ENCODE measurements at regions not wholly inside any gene's neighbourhood (a gene's known extent, or its start where the extent isn't known, plus 50 kb on each side); places are given as distances from the start of the nearest gene placed in this dataset.

DNA sequence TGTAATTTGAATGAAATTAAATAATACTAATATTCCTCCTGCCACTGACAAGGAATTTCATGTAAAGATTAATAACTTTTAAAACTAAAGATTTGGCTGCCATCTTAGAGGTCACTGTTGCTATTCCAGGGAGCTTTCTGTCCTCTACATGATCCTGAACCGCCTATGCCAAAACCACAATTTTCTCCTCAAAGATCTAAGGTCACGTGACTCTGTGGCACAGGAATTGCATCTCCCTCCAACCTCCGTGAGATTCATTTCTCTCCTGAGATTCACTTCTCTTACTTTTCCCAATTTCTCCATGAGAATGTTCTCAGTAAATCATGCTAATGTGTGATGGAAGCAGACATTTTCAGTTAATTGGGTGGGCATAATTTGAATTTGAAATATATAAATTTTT is 379.6 kb upstream of the TSHZ2 start:
- TF ChIP-seq POLR2A (IDR thresholded peaks at IDR 0.05; ENCODE audit: control extremely low read depth in 1 of 2, low read depth in 2 of 2, low read length in 2 of 2) = no peak
- TF ChIP-seq, protein P1, sequence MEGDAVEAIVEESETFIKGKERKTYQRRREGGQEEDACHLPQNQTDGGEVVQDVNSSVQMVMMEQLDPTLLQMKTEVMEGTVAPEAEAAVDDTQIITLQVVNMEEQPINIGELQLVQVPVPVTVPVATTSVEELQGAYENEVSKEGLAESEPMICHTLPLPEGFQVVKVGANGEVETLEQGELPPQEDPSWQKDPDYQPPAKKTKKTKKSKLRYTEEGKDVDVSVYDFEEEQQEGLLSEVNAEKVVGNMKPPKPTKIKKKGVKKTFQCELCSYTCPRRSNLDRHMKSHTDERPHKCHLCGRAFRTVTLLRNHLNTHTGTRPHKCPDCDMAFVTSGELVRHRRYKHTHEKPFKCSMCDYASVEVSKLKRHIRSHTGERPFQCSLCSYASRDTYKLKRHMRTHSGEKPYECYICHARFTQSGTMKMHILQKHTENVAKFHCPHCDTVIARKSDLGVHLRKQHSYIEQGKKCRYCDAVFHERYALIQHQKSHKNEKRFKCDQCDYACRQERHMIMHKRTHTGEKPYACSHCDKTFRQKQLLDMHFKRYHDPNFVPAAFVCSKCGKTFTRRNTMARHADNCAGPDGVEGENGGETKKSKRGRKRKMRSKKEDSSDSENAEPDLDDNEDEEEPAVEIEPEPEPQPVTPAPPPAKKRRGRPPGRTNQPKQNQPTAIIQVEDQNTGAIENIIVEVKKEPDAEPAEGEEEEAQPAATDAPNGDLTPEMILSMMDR (IDR thresholded peaks at IDR 0.05; ENCODE audit: control extremely low read depth in 1 of 3, insufficient read depth in 1 of 3, low read depth in 1 of 3, low read length in 3 of 3) = no peak
- TF ChIP-seq MAFK (IDR thresholded peaks at IDR 0.05; ENCODE audit: low read depth, low read length) = no peak
- no peak for TF ChIP-seq TEAD4 (IDR thresholded peaks at IDR 0.05; ENCODE audit: low read depth, low read length)
- TF ChIP-seq YY1 (IDR thresholded peaks at IDR 0.05; ENCODE audit: low read depth, low read length) = no peak
- TF ChIP-seq EZH2 (IDR thresholded peaks at IDR 0.05; ENCODE audit: low read depth, low read length, severe bottlenecking) = no peak
- no peak for TF ChIP-seq JUN (IDR thresholded peaks at IDR 0.05; ENCODE audit: low read depth, low read length)
- TF ChIP-seq POLR2AphosphoS5 (IDR thresholded peaks at IDR 0.05; ENCODE audit: low read depth, low read length) = no peak
- TF ChIP-seq EP300 (IDR thresholded peaks at IDR 0.05; ENCODE audit: borderline replicate concordance in 1 of 2, low read depth in 2 of 2, low read length in 2 of 2) = no peak
- TF ChIP-seq RFX5 (IDR thresholded peaks at IDR 0.05; ENCODE audit: borderline replicate concordance, low read depth, low read length) = no peak
- no peak for TF ChIP-seq CBX8 (IDR thresholded peaks at IDR 0.05; ENCODE audit: borderline replicate concordance, low read depth, low read length)
- TF ChIP-seq SP1 (IDR thresholded peaks at IDR 0.05; ENCODE audit: low read depth, low read length) = no peak
- TF ChIP-seq, protein P2, sequence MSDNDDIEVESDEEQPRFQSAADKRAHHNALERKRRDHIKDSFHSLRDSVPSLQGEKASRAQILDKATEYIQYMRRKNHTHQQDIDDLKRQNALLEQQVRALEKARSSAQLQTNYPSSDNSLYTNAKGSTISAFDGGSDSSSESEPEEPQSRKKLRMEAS (IDR thresholded peaks at IDR 0.05) = no peak
- no peak for TF ChIP-seq PHF8 (conservative IDR thresholded peaks at IDR 0.05; ENCODE audit: low read depth, low read length)

Data from H1 (cell line).